ENCODE measurements at regions not wholly inside any gene's neighbourhood (a gene's known extent, or its start where the extent isn't known, plus 50 kb on each side); places are given as distances from the start of the nearest gene placed in this dataset.
A peak's percentile ranks its signal among the peaks of the same experiment; 100 is the strongest.
"Not testable (repeated sequence)": the region's sequence is repeated elsewhere in the genome, so short reads cannot be mapped to it uniquely, and the experiment has no call there.

DNA sequence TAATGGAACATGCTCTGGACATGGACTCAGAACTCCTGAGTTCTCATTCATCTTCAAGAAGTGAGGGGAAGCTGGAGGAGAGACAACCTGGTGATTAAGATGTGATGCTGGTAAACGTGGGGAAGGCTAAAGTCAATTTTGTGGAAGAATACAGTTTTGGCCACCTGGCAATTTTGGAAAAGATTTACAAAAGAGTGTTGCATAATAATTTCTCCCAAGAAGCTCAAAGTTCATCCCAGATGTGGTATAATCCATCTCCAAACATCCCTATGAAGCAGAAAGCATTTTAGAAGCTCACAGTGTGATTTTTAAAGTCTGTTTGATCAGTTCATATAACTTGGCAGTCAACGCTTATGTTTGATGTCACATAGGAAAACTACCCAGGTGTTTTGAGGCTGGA is 208.7 kb downstream of the LMX1A start:
- no peak for DNase-seq (ENCODE audit: low read depth in 2 of 2)

DNA sequence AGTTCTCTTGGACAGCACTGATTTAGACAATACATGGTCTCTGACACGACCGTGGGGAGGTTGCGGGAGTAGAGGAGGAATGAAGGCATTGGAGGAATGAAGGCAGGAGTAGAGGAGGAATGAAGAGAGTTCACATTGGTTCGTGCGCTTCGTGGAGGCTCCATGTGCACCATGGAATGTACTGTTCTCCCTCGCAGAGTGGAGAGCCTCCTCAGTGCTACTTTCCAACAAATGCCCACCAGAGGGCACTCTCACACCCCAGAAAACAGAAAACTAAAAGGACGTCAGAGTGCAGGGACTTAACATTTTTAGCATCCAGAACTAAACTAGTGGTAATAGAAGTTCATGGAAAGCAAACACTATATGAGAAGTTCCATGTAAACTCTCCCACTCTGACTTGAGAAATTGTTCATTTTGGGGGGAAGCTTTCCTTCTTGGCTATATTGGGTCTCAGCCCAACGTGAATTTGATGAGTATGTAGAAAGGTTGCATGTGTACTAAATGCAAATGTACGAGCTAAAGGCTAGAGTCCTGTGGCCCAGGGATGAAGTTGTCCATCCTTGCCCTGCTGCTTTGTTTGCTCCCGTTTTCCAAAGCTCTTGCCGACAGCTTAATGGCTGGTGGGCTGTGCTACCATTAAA is 211.6 kb downstream of the LMX1A start:
- peak; percentile 3 to 17 for DNase-seq (ENCODE audit: low read depth in 2 of 2)

- DNase-seq (ENCODE audit: low read depth in 2 of 2): peak in 1 of 2 donors; percentile 19
Observed at GRCh38 chr1:165143437-165144065, 213.0 kb downstream of the LMX1A start.

DNA sequence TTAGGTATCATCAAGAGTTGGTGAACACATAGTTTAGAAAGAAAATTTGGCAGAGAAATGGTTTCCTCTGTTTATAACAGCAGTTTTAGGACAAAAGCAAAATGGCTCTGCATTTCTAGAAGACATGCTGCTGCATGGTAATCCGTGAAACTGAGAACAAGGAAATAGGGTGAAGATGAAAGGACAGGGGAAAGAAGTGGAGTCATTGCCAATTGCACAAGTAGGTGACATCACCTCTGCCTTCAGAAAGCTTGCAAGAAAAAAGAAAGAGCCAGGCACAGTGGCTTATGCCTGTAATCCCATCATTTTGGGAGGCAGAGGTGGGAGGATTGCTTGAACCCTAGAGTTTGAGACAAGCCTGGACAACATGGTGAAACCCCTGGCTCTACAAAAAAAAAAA is 217.6 kb downstream of the LMX1A start:
- DNase-seq (ENCODE audit: low read depth in 2 of 2): no peak

DNA sequence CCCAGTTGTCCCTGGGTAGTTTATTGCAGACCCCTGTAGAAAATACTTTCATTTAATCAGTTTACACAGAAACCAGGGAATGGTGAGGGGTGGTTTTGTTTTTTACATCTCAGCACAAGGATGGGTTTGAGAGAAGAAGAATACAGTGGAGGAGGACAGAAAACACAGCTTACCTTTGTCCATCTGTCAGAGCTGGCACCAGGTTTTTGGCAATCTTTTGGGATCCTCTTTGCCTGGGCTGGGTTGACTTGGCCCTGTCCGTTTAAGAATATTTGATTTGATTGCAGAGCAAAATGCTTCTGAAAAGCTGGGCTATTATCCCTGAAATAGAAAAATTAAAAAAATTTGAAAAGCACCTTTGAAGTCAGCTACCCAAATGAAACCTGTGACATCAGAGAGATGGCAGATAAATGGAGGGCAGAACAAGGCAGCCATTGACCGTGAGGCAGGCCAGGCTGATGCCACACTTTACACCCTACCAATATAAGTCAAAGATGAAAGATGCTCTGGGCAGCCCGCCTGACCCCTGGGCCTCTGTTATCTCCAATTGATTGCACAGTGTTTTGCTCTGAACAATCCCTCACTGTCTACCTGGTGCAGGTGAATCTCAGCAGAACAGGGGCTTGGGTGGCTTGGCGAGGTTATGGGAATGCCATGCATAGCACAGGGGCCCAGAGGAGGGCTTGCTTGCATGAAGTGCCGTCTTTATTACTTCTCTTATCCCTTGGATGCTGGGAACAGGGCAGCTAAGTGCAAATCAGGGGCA is 218.8 kb downstream of the LMX1A start:
- DNase-seq (ENCODE audit: low read depth in 2 of 2): no peak

DNA sequence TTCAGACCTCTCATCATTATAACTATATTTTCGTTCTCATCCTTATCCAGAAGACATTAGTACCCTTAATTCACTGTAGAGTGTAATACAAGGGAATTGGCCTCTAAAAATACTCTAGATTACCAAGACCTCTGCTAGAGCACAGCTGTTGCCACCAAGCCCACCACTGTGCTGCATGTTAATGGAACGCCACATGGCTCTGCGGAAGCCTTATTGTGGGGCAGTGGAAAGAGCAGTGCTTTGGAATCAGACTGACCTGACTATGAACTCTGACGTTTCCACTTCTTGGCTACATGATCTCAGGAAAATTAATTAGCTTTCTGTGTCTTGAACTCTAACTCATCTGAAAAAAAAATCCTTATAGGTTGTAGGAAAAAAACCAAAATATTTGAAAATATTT is 222.1 kb downstream of the LMX1A start:
- DNase-seq (ENCODE audit: low read depth in 2 of 2): no peak

DNA sequence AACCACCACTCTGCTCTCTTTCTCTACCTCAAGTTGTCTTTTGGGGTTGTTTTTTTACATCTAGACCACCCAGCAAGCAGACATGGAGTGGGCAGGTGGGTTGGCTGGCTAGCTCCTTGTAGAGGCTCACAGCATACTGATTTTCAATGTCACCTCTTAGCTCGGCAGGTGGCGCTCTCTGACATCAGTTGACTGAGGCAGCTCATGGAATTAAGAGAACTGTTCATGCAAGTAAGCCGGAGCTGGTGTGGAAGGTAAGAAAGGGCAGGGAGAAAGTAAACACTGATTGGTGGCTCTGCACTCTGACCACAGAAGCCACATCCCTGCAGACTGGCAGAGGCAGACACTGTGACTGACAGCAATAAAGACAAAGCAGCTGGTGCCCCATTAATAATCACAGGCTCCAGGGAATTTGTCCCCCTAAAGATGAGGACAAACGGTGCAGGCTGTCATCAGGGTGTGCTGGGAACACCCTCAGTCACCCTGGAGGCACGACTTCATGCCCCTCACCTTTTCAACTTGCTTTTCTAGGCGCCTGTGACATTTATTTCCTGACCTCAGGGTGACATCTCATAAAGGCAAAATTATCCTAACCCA is 226.8 kb downstream of the LMX1A start:
- DNase-seq (ENCODE audit: low read depth in 2 of 2): peak in 1 of 2 donors; percentile 7

DNA sequence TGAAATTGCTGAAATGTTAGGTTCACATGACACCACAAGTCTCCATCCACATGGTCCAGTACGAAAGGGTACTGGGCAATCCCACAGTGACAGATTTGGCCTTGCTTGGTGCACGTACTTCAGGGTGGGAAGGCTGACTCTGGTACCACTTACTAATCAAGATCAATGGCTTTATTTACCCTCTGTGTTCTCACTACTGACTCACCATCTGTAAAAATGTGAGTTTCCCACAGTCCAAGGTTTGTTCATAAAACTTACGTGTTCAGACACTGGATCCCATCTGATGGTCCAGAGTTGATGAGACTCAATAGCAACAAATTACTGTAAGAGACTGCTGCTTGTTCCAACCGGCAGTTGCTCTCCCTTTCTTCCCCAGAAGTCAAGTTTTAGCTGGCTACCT is 231.7 kb downstream of the LMX1A start:
- DNase-seq (ENCODE audit: low read depth in 2 of 2): no peak

GRCh38 chr1:165119086-165119485 is 237.4 kb downstream of the LMX1A start:
- DNase-seq (ENCODE audit: low read depth in 2 of 2): no peak

GRCh38 chr1:165117482-165117881 is 239.0 kb downstream of the LMX1A start:
- no peak for DNase-seq (ENCODE audit: low read depth in 2 of 2)

DNA sequence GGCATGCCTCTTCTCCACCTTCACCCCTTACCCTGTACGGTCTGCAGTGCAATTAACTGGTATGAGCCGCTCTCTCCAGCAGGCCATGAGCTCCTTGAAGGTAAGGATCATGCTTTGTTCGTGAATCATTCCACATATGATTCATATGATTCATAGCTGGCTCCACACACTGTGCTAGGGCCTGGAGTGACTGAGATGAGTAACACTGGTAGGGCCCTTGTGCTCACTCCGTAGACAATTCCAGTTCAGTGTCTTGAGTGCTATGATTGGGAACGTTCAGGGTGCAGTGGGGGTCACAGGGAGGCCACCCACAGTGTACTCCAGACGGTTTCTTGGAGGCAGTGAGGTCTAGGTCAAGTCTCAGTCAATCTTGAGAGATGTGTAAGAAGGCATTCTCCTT is 239.8 kb downstream of the LMX1A start:
- no peak for DNase-seq (ENCODE audit: low read depth in 2 of 2)

DNA sequence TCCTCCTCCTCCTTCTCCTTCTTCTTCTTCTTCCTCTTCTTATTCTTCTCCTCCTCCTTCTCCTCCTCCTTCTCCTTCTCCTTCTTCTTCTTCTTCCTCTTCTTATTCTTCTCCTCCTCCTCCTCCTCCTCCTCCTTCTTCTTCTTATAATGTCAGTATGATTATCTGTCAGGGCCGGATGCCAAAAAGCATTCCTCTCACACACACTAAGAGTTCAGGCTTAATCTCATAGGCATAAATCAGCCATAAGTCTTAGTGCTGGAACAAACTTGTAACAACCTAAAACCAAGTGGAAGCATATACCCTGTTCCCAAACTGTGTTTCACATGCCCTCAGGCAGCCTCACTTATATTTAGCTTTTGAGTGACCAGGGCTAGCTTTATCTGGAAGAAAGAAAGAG is 240.3 kb downstream of the LMX1A start:
- DNase-seq (ENCODE audit: low read depth in 2 of 2): no peak

- no peak for DNase-seq (ENCODE audit: low read depth in 2 of 2)
Observed at GRCh38 chr1:165114889-165115285, 241.6 kb downstream of the LMX1A start.

DNA sequence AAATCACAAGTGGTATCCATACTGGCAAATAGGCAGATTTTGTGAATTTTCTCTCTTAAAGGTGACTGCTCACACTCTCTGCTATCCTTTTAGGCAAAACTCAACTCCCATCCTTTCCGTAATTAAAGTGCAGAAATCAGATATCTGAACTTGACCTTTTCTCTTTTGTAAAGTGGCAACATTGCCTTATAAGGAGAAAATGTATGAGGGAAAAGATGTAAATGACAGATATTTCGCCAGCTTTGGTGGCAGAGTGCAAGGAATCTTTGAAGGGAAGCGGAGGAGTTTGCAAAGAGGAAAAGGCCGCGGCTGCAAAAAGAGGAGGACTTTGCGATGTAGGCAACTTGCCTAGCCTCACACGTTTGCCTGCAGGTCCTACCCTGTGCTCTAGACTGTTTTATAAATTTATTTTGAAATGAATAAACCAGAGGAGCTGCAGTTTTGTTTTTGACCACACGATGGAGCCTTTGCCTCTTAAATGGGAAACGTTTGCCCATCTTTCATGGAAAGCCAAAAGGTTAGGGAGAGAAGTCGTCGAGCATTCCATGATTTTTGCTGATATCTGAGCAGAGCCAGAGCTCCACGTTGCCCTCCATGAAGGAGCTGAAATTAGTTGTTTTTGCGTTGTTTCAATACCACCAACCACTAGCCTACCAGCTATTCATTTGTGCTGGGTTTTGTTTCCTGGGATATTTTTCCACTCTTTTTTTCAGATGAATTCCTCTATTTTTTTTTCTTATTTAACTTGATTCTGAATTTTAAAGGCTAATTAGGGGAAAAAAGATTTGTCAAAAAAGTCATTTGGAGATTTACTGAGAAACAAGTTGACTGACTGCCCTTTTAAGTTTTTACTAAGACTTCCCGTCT is 242.3 kb downstream of the LMX1A start:
- DNase-seq (ENCODE audit: low read depth in 2 of 2): no peak

- no peak for DNase-seq (ENCODE audit: low read depth in 2 of 2)
Observed at GRCh38 chr1:165112260-165112659, 244.3 kb downstream of the LMX1A start.

DNA sequence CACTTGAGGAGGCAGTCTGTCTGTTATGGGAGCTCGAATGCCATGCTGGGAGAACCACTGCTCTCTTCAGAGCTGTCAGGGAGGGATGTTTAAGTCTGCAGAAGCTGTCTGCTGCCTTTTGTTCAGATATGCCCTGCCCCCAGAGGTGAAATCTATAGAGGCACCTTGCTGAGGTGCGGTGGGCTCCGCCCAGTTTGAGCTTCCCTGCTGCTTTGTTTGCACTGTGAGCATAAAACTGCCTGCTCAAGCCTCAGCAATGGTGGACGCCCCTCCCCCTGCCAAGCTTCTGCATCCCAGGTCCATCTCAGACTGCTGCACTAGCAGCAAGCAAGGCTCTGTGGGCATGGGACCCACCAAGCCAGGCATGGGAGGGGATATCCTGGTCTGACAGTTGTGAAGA is 247.5 kb downstream of the LMX1A start:
- DNase-seq (ENCODE audit: low read depth in 2 of 2): no peak

DNA sequence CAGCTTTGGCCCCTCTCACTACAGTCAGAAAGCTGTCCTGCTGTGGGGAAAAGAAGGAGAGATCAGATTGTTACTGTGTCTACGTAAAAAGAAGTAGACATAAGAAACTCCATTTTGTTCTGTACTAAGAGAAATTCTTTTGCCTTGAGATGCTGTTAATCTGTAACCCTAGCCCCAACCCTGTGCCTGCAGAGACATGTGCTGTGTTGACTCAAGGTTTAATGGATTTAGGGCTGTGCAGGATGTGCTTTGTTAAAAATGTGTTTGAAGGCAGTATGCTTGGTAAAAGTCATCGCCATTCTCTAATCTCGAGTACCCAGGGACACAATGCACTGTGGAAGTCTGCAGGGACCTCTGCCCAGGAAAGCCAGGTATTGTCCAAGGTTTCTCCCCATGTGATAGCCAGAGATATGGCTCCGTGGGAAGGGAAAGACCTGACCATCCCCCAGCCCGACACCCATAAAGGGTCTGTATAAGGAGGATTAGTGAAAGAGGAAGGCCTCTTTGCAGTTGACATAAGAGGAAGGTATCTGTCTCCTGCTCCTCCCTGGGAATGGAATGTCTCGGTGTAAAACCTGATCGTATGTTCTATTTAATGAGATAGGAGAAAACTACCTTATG is 263.9 kb downstream of the LMX1A start:
- DNase-seq (ENCODE audit: low read depth in 2 of 2): not testable (repeated sequence)

DNA sequence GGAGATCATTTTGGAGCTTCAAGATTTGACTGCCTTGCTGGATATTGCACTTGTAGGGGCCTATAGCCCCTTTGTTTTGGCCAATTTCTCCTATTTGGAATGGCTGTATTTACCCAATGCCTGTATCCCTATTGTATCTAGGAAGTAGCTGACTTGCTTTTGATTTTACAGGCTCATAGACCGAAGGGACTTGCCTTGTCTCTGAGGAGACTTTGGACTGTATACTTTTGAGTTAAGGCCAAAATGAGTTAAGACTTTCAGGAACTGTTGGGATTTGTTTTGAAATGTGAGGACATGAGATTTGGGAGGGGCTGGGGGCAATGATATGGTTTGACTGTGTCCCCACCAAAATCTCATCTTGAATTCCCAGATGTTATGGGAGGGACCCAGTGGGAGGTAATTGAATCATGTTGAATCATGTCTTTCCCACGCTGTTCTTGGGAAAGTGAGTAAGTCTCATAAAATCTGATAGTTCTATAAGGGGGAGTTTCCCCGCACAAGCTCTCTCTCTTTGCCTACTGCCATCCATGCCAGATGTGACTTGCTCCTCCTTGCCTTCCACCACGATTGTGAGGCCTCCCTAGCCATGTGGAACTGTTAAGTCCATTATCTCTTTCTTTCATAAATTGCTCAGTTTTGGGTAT is 276.1 kb downstream of the LMX1A start:
- DNase-seq (ENCODE audit: low read depth in 2 of 2): no peak

DNA sequence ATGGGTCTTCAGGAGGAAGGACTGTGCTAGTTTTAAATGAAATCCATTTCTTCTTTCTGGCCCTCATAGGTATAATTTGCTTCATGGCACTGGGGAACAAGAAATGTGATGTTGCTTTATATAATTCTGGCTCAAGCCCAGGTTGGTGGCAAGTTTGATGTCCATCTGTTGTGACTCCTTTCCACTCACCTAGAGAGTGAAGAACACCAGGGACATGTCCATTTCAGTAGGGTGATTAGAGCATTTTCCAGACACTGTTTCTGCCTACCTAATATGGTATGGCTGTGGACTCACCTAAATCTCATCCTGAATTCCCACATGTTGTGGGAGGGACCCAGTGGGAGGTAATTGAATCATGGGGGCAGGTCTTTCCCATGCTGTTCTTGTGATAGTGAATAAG is 278.1 kb downstream of the LMX1A start:
- no peak for DNase-seq (ENCODE audit: low read depth in 2 of 2)

GRCh38 chr1:165075725-165076370 is 280.7 kb downstream of the LMX1A start:
- DNase-seq (ENCODE audit: low read depth in 2 of 2): no peak
